HG03045 (cell line): ENCODE measurements at regions not wholly inside any gene's neighbourhood (a gene's known extent, or its start where the extent isn't known, plus 50 kb on each side); places are given as distances from the start of the nearest gene placed in this dataset.
A peak's percentile ranks its signal among the peaks of the same experiment; 100 is the strongest.
"Not testable (repeated sequence)": the region's sequence is repeated elsewhere in the genome, so short reads cannot be mapped to it uniquely, and the experiment has no call there.

Experiments used
- ATAC-seq: cut with Tn5 transposase; IDR thresholded peaks from one replicate; pipeline ENCODE4 v1.9.1; 2021; ENCODE audit warnings: mild to moderate bottlenecking, moderate library complexity; ENCODE audit not compliant: unreplicated experiment

- ATAC-seq, result no peak
These were observed 212.6 kb downstream of the BCAS1 start for GRCh38 chr20:53857723-53858236.

- no peak for ATAC-seq
These were observed 213.8 kb downstream of the BCAS1 start for GRCh38 chr20:53856300-53857295.

- no peak for ATAC-seq
These were observed 214.7 kb downstream of the BCAS1 start for GRCh38 chr20:53855733-53856132.

GRCh38 chr20:53854609-53854926 is 215.8 kb downstream of the BCAS1 start:
- ATAC-seq, result not testable (repeated sequence)

GRCh38 chr20:53853111-53853713 is 217.2 kb downstream of the BCAS1 start:
- ATAC-seq, result no peak

- no peak for ATAC-seq
These were observed 217.7 kb downstream of the BCAS1 start for GRCh38 chr20:53852691-53853090.

- ATAC-seq, result no peak
These were observed 218.4 kb downstream of the BCAS1 start for GRCh38 chr20:53852014-53852413.

GRCh38 chr20:53850319-53850718 is 220.1 kb downstream of the BCAS1 start:
- ATAC-seq, result no peak

GRCh38 chr20:53849471-53850059 is 220.8 kb downstream of the BCAS1 start:
- ATAC-seq, result no peak

- no peak for ATAC-seq
These were observed 222.1 kb downstream of the BCAS1 start for GRCh38 chr20:53848304-53848703.

- ATAC-seq, result peak; percentile 7
These were observed 222.6 kb downstream of the BCAS1 start for GRCh38 chr20:53847837-53848170.

GRCh38 chr20:53847139-53847836 is 223.1 kb downstream of the BCAS1 start:
- ATAC-seq, result peak; percentile 49

GRCh38 chr20:53846640-53847039 is 223.8 kb downstream of the BCAS1 start:
- no peak for ATAC-seq

- ATAC-seq, result no peak
These were observed 224.4 kb downstream of the BCAS1 start for GRCh38 chr20:53845980-53846379.

GRCh38 chr20:53844259-53844658 is 226.1 kb downstream of the BCAS1 start:
- ATAC-seq, result no peak

GRCh38 chr20:53843645-53844044 is 226.7 kb downstream of the BCAS1 start:
- ATAC-seq, result no peak

- no peak for ATAC-seq
These were observed 227.9 kb downstream of the BCAS1 start for GRCh38 chr20:53842301-53843099.

GRCh38 chr20:53841741-53842140 is 228.7 kb downstream of the BCAS1 start:
- ATAC-seq, result no peak

- no peak for ATAC-seq
These were observed 229.9 kb downstream of the BCAS1 start for GRCh38 chr20:53840532-53840931.

GRCh38 chr20:53839423-53840176 is 230.8 kb downstream of the BCAS1 start:
- ATAC-seq, result peak; percentile 62
